SK-N-SH (cell line): ENCODE measurements at regions not wholly inside any gene's neighbourhood (a gene's known extent, or its start where the extent isn't known, plus 50 kb on each side); places are given as distances from the start of the nearest gene placed in this dataset.

Experiments used
- CTCF ChIA-PET: fragments of 300-600, 350-600 bp; formaldehyde crosslinking; extraction: SDS; loops from one replicate; lab custom pipeline; 2021; lab: Yijun Ruan, JAX
- POLR2A ChIA-PET: fragments of 350-600 bp; sonication (Branson Sonifier 250); formaldehyde crosslinking; extraction: SDS; loops from one replicate; lab custom pipeline; 2020; ENCODE audit warnings: antibody characterized with exemption, inconsistent platforms; lab: Yijun Ruan, JAX
- DNase-seq: peaks from one replicate; pipeline ENCODE4 v3.0.0; 2012
- H2AFZ ChIP-seq: fragments of 200-600 bp; sonication (generic); 2 replicates; pipeline ENCODE4 v1.8.1; 2016; ENCODE audit warnings: antibody characterized with exemption, mild to moderate bottlenecking, low read depth
- H3F3A ChIP-seq: fragments of 200-600 bp; sonication (generic); replicated peaks from 2 replicates; pipeline ENCODE3; 2016; ENCODE audit warnings: antibody characterized with exemption, mild to moderate bottlenecking; ENCODE audit not compliant: insufficient read depth
- H3K27ac ChIP-seq, 2 experiments: fragments of 200-500 bp in 1 of 2; fragments of 200-600 bp in 1 of 2; sonication (Bioruptor generic) in 1 of 2; sonication (generic), shearing (Covaris generic) in 1 of 2; 2 replicates each; pipeline versions ENCODE4 v1.5.1 to v1.6.1; 2014 to 2016; ENCODE audit warnings: low read depth in 2 of 2, inconsistent platforms in 1 of 2, low read length in 1 of 2, mild to moderate bottlenecking in 1 of 2, mixed read lengths in 1 of 2
- H3K27me3 ChIP-seq: fragments of 200-600 bp; sonication (generic), shearing (Covaris generic); 2 replicates; pipeline ENCODE4 v1.6.1; 2016; ENCODE audit warnings: mixed run types; ENCODE audit not compliant: insufficient read depth
- H3K36me3 ChIP-seq, 2 experiments: fragments of 200-500 bp in 1 of 2; fragments of 200-600 bp in 1 of 2; sonication (Bioruptor generic) in 1 of 2; sonication (generic) in 1 of 2; replicated peaks in 1 of 2; 2 replicates each; pipeline versions ENCODE3 to v1.5.1; 2014 to 2016; ENCODE audit warnings: low read length in 1 of 2, mild to moderate bottlenecking in 1 of 2; ENCODE audit not compliant: insufficient read depth in 2 of 2, control insufficient read depth in 1 of 2
- H3K4me1 ChIP-seq, 2 experiments: fragments of 200-500 bp in 1 of 2; fragments of 200-600 bp in 1 of 2; sonication (Bioruptor generic) in 1 of 2; sonication (generic), shearing (Covaris generic) in 1 of 2; 2 replicates each; pipeline versions ENCODE4 v1.5.1 to v1.6.1; 2014 to 2016; ENCODE audit warnings: low read depth in 1 of 2, low read length in 1 of 2, mixed run types in 1 of 2; ENCODE audit not compliant: insufficient read depth in 2 of 2, control insufficient read depth in 1 of 2
- H3K4me2 ChIP-seq: fragments of 200-600 bp; sonication (generic), shearing (Covaris generic); 2 replicates; pipeline ENCODE4 v1.6.1; 2017; ENCODE audit warnings: mixed run types
- H3K4me3 ChIP-seq, 2 experiments: fragments of 200-500 bp in 1 of 2; fragments of 200-600 bp in 1 of 2; sonication (Bioruptor generic) in 1 of 2; sonication (generic), shearing (Covaris generic) in 1 of 2; 2 replicates each; pipeline versions ENCODE4 v1.5.1 to v1.8.1; 2014 to 2016; ENCODE audit warnings: low read depth in 2 of 2, inconsistent platforms in 1 of 2, low read length in 1 of 2, mild to moderate bottlenecking in 1 of 2, mixed read lengths in 1 of 2, moderate library complexity in 1 of 2
- H3K79me2 ChIP-seq: fragments of 200-600 bp; sonication (generic); 2 replicates; pipeline ENCODE4 v1.8.1; 2017; ENCODE audit warnings: mild to moderate bottlenecking; ENCODE audit not compliant: insufficient read depth
- H3K9ac ChIP-seq: fragments of 200-600 bp; sonication (generic); 2 replicates; pipeline ENCODE4 v1.6.1; 2017; ENCODE audit warnings: mixed run types
- H3K9me2 ChIP-seq: fragments of 200-600 bp; sonication (generic); 2 replicates; pipeline ENCODE4 v1.6.1; 2017; ENCODE audit warnings: mixed run types
- H3K9me3 ChIP-seq: fragments of 200-600 bp; sonication (generic); 2 replicates; pipeline ENCODE4 v1.6.1; 2017; ENCODE audit warnings: mixed run types, mild to moderate bottlenecking, moderate library complexity
- H4K20me1 ChIP-seq: fragments of 200-600 bp; sonication (generic); 2 replicates; pipeline ENCODE4 v1.6.1; 2017; ENCODE audit warnings: mild to moderate bottlenecking, mixed run types; ENCODE audit not compliant: insufficient read depth
- FOSL2 ChIP-seq: IDR thresholded peaks from 2 replicates; pipeline ENCODE4 v1.4.0; 2012; ENCODE audit warnings: low read depth, mild to moderate bottlenecking, moderate library complexity, borderline replicate concordance
- MAX ChIP-seq: IDR thresholded peaks from 2 replicates; pipeline ENCODE4 v1.4.0; 2012; ENCODE audit warnings: low read depth
- PBX3 ChIP-seq: IDR thresholded peaks from 2 replicates; pipeline ENCODE4; 2012
- RAD21 ChIP-seq: IDR thresholded peaks from 2 replicates; pipeline ENCODE4 v1.6.1; 2012; ENCODE audit warnings: mild to moderate bottlenecking, low read length
- RCOR1 ChIP-seq: fragments of 150-350 bp; IDR thresholded peaks from 2 replicates; pipeline ENCODE4 v1.6.1; 2017; ENCODE audit warnings: antibody characterized with exemption, low read length
- RFX5 ChIP-seq: IDR thresholded peaks from 2 replicates; pipeline ENCODE4 v1.6.1; 2012; ENCODE audit warnings: mild to moderate bottlenecking, improper control_type of control experiment, low read length
- SIN3A ChIP-seq: IDR thresholded peaks from 2 replicates; pipeline ENCODE4 v1.6.1; 2012; ENCODE audit warnings: low read depth, mild to moderate bottlenecking, low read length, moderate library complexity, borderline replicate concordance
- SMC3 ChIP-seq: IDR thresholded peaks from 2 replicates; pipeline ENCODE4 v1.6.1; 2012; ENCODE audit warnings: low read depth, low read length, improper control_type of control experiment
- TAF1 ChIP-seq: IDR thresholded peaks from 2 replicates; pipeline ENCODE4 v1.6.1; 2012; ENCODE audit warnings: low read depth, mild to moderate bottlenecking, low read length, moderate library complexity, borderline replicate concordance
- WGBS: methylation state at CpG from one replicate; pipeline ENCODE4 v1.1.6; 2017; ENCODE audit warnings: low lambda C conversion rate; 5-methylcytosine and 5-hydroxymethylcytosine counted together
- TF ChIP-seq, protein P1 (sequence below): fragments of 150-350 bp; IDR thresholded peaks from 2 replicates; pipeline ENCODE4 v1.6.1; 2016; ENCODE audit warnings: mild to moderate bottlenecking, low read depth, low read length
- TF ChIP-seq, protein P2 (sequence below): IDR thresholded peaks from 2 replicates; pipeline ENCODE4 v1.6.1; 2012; ENCODE audit warnings: mild to moderate bottlenecking, low read depth, low read length, moderate library complexity

DNA sequence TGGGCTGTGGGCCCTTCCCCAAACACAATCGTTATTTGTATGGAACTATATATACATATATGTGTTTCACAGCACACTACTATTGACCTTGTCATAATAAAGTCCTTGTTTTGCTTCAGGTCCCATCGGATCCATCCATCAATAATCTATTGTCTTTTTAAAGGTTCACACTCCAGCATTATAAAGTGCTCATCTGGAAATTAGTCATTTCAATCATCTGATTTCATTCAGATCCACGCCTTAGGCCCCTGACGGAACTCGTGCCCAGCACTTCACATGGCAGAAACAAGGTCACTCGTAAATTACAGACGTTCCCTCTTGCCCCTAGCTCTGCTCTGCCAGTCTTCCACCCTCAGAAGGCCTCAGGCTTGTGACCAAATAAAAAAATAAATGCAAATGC is 133.1 kb upstream of the PPP2R2D start (continued):
- TF ChIP-seq, protein P1, sequence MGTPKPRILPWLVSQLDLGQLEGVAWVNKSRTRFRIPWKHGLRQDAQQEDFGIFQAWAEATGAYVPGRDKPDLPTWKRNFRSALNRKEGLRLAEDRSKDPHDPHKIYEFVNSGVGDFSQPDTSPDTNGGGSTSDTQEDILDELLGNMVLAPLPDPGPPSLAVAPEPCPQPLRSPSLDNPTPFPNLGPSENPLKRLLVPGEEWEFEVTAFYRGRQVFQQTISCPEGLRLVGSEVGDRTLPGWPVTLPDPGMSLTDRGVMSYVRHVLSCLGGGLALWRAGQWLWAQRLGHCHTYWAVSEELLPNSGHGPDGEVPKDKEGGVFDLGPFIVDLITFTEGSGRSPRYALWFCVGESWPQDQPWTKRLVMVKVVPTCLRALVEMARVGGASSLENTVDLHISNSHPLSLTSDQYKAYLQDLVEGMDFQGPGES: no peak
- TF ChIP-seq TAF1: no peak

DNA sequence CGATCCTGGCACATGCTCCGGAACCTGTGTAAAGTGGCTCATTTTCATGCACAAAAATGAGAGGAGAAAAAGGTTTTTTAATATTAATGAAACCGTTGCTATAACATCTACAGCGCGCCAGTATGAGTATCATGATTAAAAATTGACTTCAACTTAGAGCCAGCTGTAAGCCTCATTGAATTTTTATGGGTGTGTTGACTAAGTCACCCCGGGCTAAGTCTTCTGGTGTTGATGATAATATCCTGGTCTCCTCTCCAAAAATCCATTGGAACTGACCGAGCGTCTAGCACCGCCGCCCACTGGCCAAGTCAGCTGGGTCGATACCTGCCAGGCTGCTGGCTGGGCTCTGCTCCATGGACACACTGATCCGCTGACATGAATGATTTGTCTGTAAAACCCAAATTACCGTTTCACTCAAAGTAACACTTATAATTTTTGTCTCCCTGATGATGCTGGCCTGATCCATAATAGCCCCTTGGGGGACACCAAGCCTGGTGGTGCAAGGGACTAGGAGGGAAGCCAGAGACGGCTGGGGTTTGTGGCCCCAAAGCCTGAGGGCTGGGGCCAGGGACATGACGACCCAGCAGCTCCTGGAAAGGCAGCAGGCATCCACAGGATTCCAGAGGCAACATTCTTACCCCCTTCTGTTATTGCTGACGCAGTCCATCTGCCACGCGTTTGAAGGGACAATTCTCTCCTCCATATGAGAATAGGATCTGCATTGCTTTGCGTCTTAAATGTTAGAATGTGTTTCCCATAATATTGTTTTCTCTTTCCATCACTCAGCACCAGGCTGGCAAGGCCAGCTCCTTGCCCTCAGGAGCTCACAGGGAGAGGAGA is 131.0 kb upstream of the PPP2R2D start:
- H3K4me1 ChIP-seq: peaks cover 0 to 14% of the 10 kb centered on the region in 2 experiments; a peak in 1 of 4 replicates
- H3K27ac ChIP-seq: no peak overlapping the region
- no peaks in the 10 kb centered on the region for H3K36me3 ChIP-seq
- H2AFZ ChIP-seq: no peak overlapping the region
- H3K9me2 ChIP-seq: no peaks in the 10 kb centered on the region
- DNase-seq: no peak
- no peaks in the 10 kb centered on the region for H3K79me2 ChIP-seq
- H3K27me3 ChIP-seq: no peaks in the 10 kb centered on the region
- H3K4me3 ChIP-seq: no peak overlapping the region
- no peak overlapping the region for H3K4me2 ChIP-seq
- POLR2A ChIA-PET: no interaction called here
- no peaks in the 10 kb centered on the region for H3K9me3 ChIP-seq
- no peaks in the 10 kb centered on the region for H3F3A ChIP-seq
- H3K9ac ChIP-seq: no peak overlapping the region
- no peaks in the 10 kb centered on the region for H4K20me1 ChIP-seq
- 61% methylated on average over 18 of the region's 19 CpGs for WGBS
- TF ChIP-seq SMC3 (no peak), RFX5 (no peak)
- TF ChIP-seq, protein P1: no peak
- TF ChIP-seq, all 33 proteins: peak for 0
- CTCF ChIA-PET: interaction anchor here (0.7 kb wide), 1 partner anchor 17 kb away, joined by 3 read pairs; no protein-coding TSS in a partner anchor

DNA sequence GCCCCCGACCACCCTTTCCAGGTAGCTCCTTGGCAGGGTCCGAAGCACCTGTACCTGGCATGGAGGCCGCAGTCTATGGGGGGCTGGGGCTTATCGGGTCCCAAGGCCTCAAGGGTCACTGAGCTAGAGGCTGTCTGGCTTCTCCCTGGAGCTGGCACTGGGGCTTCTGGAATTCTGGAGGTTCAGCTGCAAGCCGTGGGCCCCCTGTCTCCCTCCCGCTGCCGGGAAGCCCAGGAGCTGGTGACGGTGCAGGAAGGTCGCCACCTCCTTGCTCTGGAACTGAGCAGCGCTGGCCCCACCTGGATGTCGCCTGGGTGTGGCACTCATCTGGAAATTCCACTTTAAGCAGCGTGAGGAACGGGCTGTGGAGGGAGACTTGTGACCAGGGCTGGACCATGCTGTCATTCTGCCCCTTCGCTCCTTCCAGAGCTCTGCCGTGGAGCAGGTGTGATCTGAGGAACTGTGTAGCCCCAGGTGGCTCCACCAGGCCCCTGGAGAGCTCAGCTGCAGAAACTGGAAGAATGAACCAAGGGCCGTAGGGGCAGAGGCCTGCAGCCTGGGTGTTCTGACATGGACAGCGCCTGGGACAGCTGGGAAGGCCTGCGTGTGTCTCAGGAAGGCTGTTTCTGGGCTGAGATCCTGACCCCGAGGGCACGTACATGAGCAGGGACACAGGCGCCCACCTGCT is 129.7 kb upstream of the PPP2R2D start:
- no peak overlapping the region for H3K9ac ChIP-seq
- WGBS: 26% methylated on average over 8 of the region's 21 CpGs
- no peaks in the 10 kb centered on the region for H3K27me3 ChIP-seq
- no peak overlapping the region for H3K4me3 ChIP-seq
- H3K4me2 ChIP-seq: no peak overlapping the region
- no peak for DNase-seq
- CTCF ChIA-PET: interaction anchor here (0.7 to 1.3 kb wide), 3 partner anchors 17 to 317 kb away, joined by 3 to 4 read pairs (median 3); no protein-coding TSS in a partner anchor
- H3K4me1 ChIP-seq: peaks cover 0 to 14% of the 10 kb centered on the region in 2 experiments; a peak in 1 of 4 replicates
- no peaks in the 10 kb centered on the region for H3F3A ChIP-seq
- no peaks in the 10 kb centered on the region for H3K36me3 ChIP-seq
- H3K79me2 ChIP-seq: no peaks in the 10 kb centered on the region
- POLR2A ChIA-PET: no interaction called here
- no peaks in the 10 kb centered on the region for H3K9me2 ChIP-seq
- H2AFZ ChIP-seq: no peak overlapping the region
- H3K9me3 ChIP-seq: no peaks in the 10 kb centered on the region
- H4K20me1 ChIP-seq: no peaks in the 10 kb centered on the region
- H3K27ac ChIP-seq: no peak overlapping the region
- TF ChIP-seq RFX5 (no peak), FOSL2 (no peak), RCOR1 (no peak), SIN3A (no peak), MAX (no peak), SMC3 (no peak), PBX3 (no peak), RAD21 (no peak)
- TF ChIP-seq, protein P2, sequence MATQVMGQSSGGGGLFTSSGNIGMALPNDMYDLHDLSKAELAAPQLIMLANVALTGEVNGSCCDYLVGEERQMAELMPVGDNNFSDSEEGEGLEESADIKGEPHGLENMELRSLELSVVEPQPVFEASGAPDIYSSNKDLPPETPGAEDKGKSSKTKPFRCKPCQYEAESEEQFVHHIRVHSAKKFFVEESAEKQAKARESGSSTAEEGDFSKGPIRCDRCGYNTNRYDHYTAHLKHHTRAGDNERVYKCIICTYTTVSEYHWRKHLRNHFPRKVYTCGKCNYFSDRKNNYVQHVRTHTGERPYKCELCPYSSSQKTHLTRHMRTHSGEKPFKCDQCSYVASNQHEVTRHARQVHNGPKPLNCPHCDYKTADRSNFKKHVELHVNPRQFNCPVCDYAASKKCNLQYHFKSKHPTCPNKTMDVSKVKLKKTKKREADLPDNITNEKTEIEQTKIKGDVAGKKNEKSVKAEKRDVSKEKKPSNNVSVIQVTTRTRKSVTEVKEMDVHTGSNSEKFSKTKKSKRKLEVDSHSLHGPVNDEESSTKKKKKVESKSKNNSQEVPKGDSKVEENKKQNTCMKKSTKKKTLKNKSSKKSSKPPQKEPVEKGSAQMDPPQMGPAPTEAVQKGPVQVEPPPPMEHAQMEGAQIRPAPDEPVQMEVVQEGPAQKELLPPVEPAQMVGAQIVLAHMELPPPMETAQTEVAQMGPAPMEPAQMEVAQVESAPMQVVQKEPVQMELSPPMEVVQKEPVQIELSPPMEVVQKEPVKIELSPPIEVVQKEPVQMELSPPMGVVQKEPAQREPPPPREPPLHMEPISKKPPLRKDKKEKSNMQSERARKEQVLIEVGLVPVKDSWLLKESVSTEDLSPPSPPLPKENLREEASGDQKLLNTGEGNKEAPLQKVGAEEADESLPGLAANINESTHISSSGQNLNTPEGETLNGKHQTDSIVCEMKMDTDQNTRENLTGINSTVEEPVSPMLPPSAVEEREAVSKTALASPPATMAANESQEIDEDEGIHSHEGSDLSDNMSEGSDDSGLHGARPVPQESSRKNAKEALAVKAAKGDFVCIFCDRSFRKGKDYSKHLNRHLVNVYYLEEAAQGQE: no peak
